Heart right ventricle (tissue), 16 donors: ENCODE measurements at regions not wholly inside any gene's neighbourhood (a gene's known extent, or its start where the extent isn't known, plus 50 kb on each side); places are given as distances from the start of the nearest gene placed in this dataset.

Source experiments
- ATAC-seq, 8 donors: fragments of 200-7000 bp; cut with Tn5 transposase; one replicate each; pipeline ENCODE4 v1.9.1; 2020; ENCODE audit warnings: mild to moderate bottlenecking in 8 of 8, moderate library complexity in 8 of 8, moderate number of reproducible peaks in 1 of 8
- DNase-seq, 2 donors: peaks; one replicate each; pipeline ENCODE4 v3.0.0-alpha.2; 2020
- H3K27ac ChIP-seq, 10 donors: fragments of 200-600 bp; sonication (generic) in 2 of 10; one replicate each; pipeline versions ENCODE4 v1.5.0 to v1.8.0; 2020 to 2022; ENCODE audit warnings: mild to moderate bottlenecking in 3 of 10
- H3K27me3 ChIP-seq, 7 donors: fragments of 200-600 bp; one replicate each; pipeline ENCODE4 v1.8.0; 2021 to 2022; ENCODE audit warnings: mild to moderate bottlenecking in 2 of 7
- H3K36me3 ChIP-seq, 9 donors: fragments of 200-600 bp; sonication (generic) in 1 of 9; one replicate each; pipeline versions ENCODE4 v1.5.0 to v1.8.0; 2020 to 2022; ENCODE audit warnings: mild to moderate bottlenecking in 2 of 9
- H3K4me1 ChIP-seq, 9 donors: fragments of 200-600 bp; sonication (generic) in 1 of 9; one replicate each; pipeline versions ENCODE4 v1.5.0 to v1.8.0; 2020 to 2022; ENCODE audit warnings: mild to moderate bottlenecking in 4 of 9
- H3K4me3 ChIP-seq, 10 donors: fragments of 200-600 bp; sonication (generic) in 2 of 10; one replicate each; pipeline versions ENCODE4 v1.5.0 to v1.8.0; 2020 to 2022; ENCODE audit warnings: mild to moderate bottlenecking in 7 of 10, moderate library complexity in 2 of 10
- H3K9me3 ChIP-seq, 11 donors: fragments of 200-600 bp in 10 of 11; sonication (generic) in 2 of 11; one replicate each; pipeline versions ENCODE4 v1.5.0 to v1.8.0; 2013 to 2022; ENCODE audit warnings: mild to moderate bottlenecking in 2 of 11, control low read depth in 1 of 11, moderate library complexity in 1 of 11
- CTCF ChIP-seq, 9 donors: fragments of 200-600 bp; sonication (generic) in 2 of 9; IDR thresholded peaks; one replicate each; pipeline versions ENCODE4 v1.5.0 to v1.8.0; 2021 to 2022; ENCODE audit warnings: antibody characterized with exemption in 9 of 9, mild to moderate bottlenecking in 5 of 9, moderate library complexity in 1 of 9
- WGBS, 2 donors: extraction: QIAGEN DNeasy Blood & Tissue Kit; methylation state at CpG; one replicate each; pipeline ENCODE4 v1.1.7; 2013; ENCODE audit warnings: inconsistent platforms in 1 of 2; 5-methylcytosine and 5-hydroxymethylcytosine counted together
- intact Hi-C, 10 donors: fragments of 100-400 bp; cut with DNase I; formaldehyde crosslinking; loops; one replicate each; pipeline versions ENCODE4 v1.11.1 to v1.14.2; 2022
- donor health status: Arrhythmogenic right ventricular cardiomyopathy.
- donor health status: ischemic (EF 13 %, LVEDD 7.1; RV severe dilation, severe dysfunction).
- donor health status: healthy with polysubstance abuse.
- donor health status: DM: no; HTN: yes; CAD: no.
- donor health status: DM: no; HTN: no; CAD: no.
- donor health status: ischemic (EF 25% LVEDD 6.9; RV normal size, moderate dysfunction).
- donor health status: ischemic (EF 25% LVEDD 5.7; RV mildly dilated, moderate dysfunction).
- donor health status: healthy.
- donor health status: DM: yes; HTN: yes; CAD: no.
- donor health status: Ischemic cardiomyopathy.
- donor health status: ischemic (EF 35%, LVEDD 5.7; RV mildly dilated, moderate dysfunction).
- donor health status: nonischemic (EF 11% LVEDD 7.7; RV severe dilation, severe dysfunction).
- donor health status: DM: yes; HTN: yes; CAD: no.
- donor health status: PGD.
- donor health status: ischemic (EF 29% LVEDD 5.4; RV normal size, mild dysfunction).
- donor health status: nonischemic (EF 23%, LVEDD 6.1; RV moderate dilation, normal function).

GRCh38 chr5:23820765-23821471, 313.5 kb downstream of the PRDM9 start:
- 39 to 45% methylated on average over 5 of the region's 5 CpGs for WGBS, 2 donors
- H3K4me1 ChIP-seq, result no peaks in the 10 kb centered on the region
- TF ChIP-seq CTCF (IDR thresholded peaks at IDR 0.05), result peak in 6 of 9 donors; percentile 18 to 48 (median 37)
- intact Hi-C loops, result loop anchor here in 3 of 10 donors (5.0 to 10.0 kb wide), 2 partner anchors 284 to 291 kb away; no protein-coding TSS in a partner anchor
- DNase-seq, result no peak
- ATAC-seq, result peak in 2 of 8 donors; percentile 50 to 53
- H3K27ac ChIP-seq, result no peak overlapping the region
- H3K36me3 ChIP-seq, result no peaks in the 10 kb centered on the region
- no peaks in the 10 kb centered on the region for H3K27me3 ChIP-seq
- no peak overlapping the region for H3K4me3 ChIP-seq
- H3K9me3 ChIP-seq, result no peaks in the 10 kb centered on the region

- Histone ChIP-seq H3K9me3 (no peaks in the 10 kb centered on the region), H3K27ac (no peak overlapping the region), H3K4me1 (no peaks in the 10 kb centered on the region), H3K4me3 (no peak overlapping the region), H3K27me3 (no peaks in the 10 kb centered on the region), H3K36me3 (no peaks in the 10 kb centered on the region)
- no peak for TF ChIP-seq CTCF (IDR thresholded peaks at IDR 0.05)
- intact Hi-C loops, result loop anchor here in 3 of 10 donors (5.0 to 10.0 kb wide), 2 partner anchors 281 to 289 kb away; no protein-coding TSS in a partner anchor
- ATAC-seq, result no peak
- 84% methylated on average over 8 of the region's 8 CpGs for WGBS, 2 donors
- DNase-seq, result no peak
These were observed 316.1 kb downstream of the PRDM9 start for GRCh38 chr5:23823521-23823920.

GRCh38 chr5:23825196-23825595, 317.8 kb downstream of the PRDM9 start:
- H3K27me3 ChIP-seq, result no peaks in the 10 kb centered on the region
- 53 to 71% methylated on average over 5 of the region's 5 CpGs for WGBS, 2 donors
- H3K9me3 ChIP-seq, result no peaks in the 10 kb centered on the region
- peak in 2 of 8 donors; percentile 33 to 83 for ATAC-seq
- no peak overlapping the region for H3K4me3 ChIP-seq
- no peak for TF ChIP-seq CTCF (IDR thresholded peaks at IDR 0.05)
- no peak overlapping the region for H3K27ac ChIP-seq
- intact Hi-C loops, result loop anchor here in 2 of 10 donors (10.0 kb wide), 1 partner anchor 280 kb away; no protein-coding TSS in a partner anchor
- no peaks in the 10 kb centered on the region for H3K36me3 ChIP-seq
- no peak for DNase-seq
- H3K4me1 ChIP-seq, result no peaks in the 10 kb centered on the region

GRCh38 chr5:23840083-23840482, 332.7 kb downstream of the PRDM9 start:
- H3K27me3 ChIP-seq, result no peaks in the 10 kb centered on the region
- H3K36me3 ChIP-seq, result no peaks in the 10 kb centered on the region
- DNase-seq, result no peak
- no peak for ATAC-seq
- H3K4me3 ChIP-seq, result no peak overlapping the region
- no peak overlapping the region for H3K27ac ChIP-seq
- peaks cover 0 to 24% (median 10%) of the 10 kb centered on the region in 11 donors for H3K9me3 ChIP-seq
- intact Hi-C loops, result no loop called here
- no peaks in the 10 kb centered on the region for H3K4me1 ChIP-seq
- TF ChIP-seq CTCF (IDR thresholded peaks at IDR 0.05), result peak in 5 of 9 donors; percentile 11 to 31 (median 31)
